K562 (cell line): ENCODE measurements at regions not wholly inside any gene's neighbourhood (a gene's known extent, or its start where the extent isn't known, plus 50 kb on each side); places are given as distances from the start of the nearest gene placed in this dataset.
A peak's percentile ranks its signal among the peaks of the same experiment; 100 is the strongest.

Experiments used
- ATAC-seq: fragments of 200-7000 bp; cut with Tn5 transposase; 3 replicates; pipeline ENCODE4 v1.9.1; 2020; ENCODE audit warnings: moderate library complexity
- BruUV-seq: library from RNA; stranded (reverse); fragments of 400-500 nt; replicated peaks from 2 replicates; lab custom pipeline; 2021; lab: Mats Ljungman, UMichigan
- CTCF ChIA-PET: fragments of 300-600 bp; formaldehyde crosslinking; extraction: SDS; loops from one replicate; lab custom pipeline; 2021; ENCODE audit warnings: low intra/inter-chr PET ratio; lab: Yijun Ruan, JAX
- POLR2A ChIA-PET: fragments of 300-600, 350-650 bp; sonication (Branson Sonifier 250); formaldehyde crosslinking; extraction: SDS; loops from one replicate; lab custom pipeline; 2021; ENCODE audit warnings: antibody characterized with exemption, inconsistent platforms; lab: Yijun Ruan, JAX
- DNase-seq, 4 experiments: peaks; one replicate each; pipeline versions ENCODE4 v3.0.0 to v3.0.0-alpha.2; 2011 to 2018; ENCODE audit warnings: low spot score in 3 of 4, mixed read lengths in 3 of 4; ENCODE audit errors: extremely low read depth in 1 of 4
- FAIRE-seq: peaks from 2 replicates; lab custom pipeline; 2011; peaks lifted over from hg19 to GRCh38; lab: Jason Lieb, UNC
- H2AFZ ChIP-seq: 2 replicates; pipeline ENCODE4 v1.6.0; 2011; ENCODE audit warnings: low read depth, low read length, control low read depth, inconsistent platforms
- H3K27ac ChIP-seq: fragments of 200-600 bp; 3 replicates; pipeline ENCODE4 v1.8.0; 2011; ENCODE audit warnings: low read depth, mild to moderate bottlenecking, control low read depth, inconsistent platforms, low read length, moderate library complexity, mixed read lengths; ENCODE audit errors: extremely low read depth
- H3K27me3 ChIP-seq, 2 experiments: fragments of 300-600 bp in 1 of 2; 2 replicates in 1 of 2; 3 replicates in 1 of 2; pipeline versions ENCODE4 v1.6.0 to v1.8.0; 2011; ENCODE audit warnings: inconsistent platforms in 2 of 2, low read length in 2 of 2, mild to moderate bottlenecking in 1 of 2, mixed read lengths in 1 of 2, moderate library complexity in 1 of 2; ENCODE audit not compliant: control insufficient read depth in 2 of 2, insufficient read depth in 2 of 2
- H3K36me3 ChIP-seq: fragments of 300-600 bp; 3 replicates; pipeline ENCODE4 v1.8.0; 2011; ENCODE audit warnings: mild to moderate bottlenecking, low read length, inconsistent platforms; ENCODE audit not compliant: control insufficient read depth, insufficient read depth
- H3K4me1 ChIP-seq, 2 experiments: fragments of 200-600 bp in 1 of 2; replicated peaks in 1 of 2; 2 replicates in 1 of 2; 3 replicates in 1 of 2; pipeline versions ENCODE4 v1.5.1 to v1.8.0; 2011; ENCODE audit warnings: inconsistent platforms in 2 of 2, low read length in 2 of 2, mild to moderate bottlenecking in 1 of 2, mixed read lengths in 1 of 2, moderate library complexity in 1 of 2; ENCODE audit not compliant: control insufficient read depth in 2 of 2, insufficient read depth in 2 of 2
- H3K4me2 ChIP-seq: 2 replicates; pipeline ENCODE4 v1.6.1; 2011; ENCODE audit warnings: low read length, control low read depth, inconsistent platforms, mixed read lengths; ENCODE audit not compliant: insufficient read depth
- H3K4me3 ChIP-seq: fragments of 200-600 bp; sonication (generic), shearing (Covaris generic); 2 replicates; pipeline ENCODE4 v1.5.1; 2016; ENCODE audit warnings: control low read depth, inconsistent platforms
- H3K79me2 ChIP-seq: fragments of 200-600 bp; 3 replicates; pipeline ENCODE4 v1.8.0; 2011; ENCODE audit warnings: low read length, inconsistent platforms; ENCODE audit not compliant: control insufficient read depth, insufficient read depth
- H3K9ac ChIP-seq, 2 experiments: 2 replicates each; pipeline versions ENCODE4 v1.6.0 to v1.6.1; 2011; ENCODE audit warnings: low read depth in 2 of 2, low read length in 2 of 2, control low read depth in 1 of 2, inconsistent platforms in 1 of 2, mild to moderate bottlenecking in 1 of 2, mixed read lengths in 1 of 2; ENCODE audit not compliant: insufficient read depth in 1 of 2
- H3K9me1 ChIP-seq: one replicate; pipeline ENCODE4 v1.6.0; 2011; ENCODE audit warnings: inconsistent platforms, mild to moderate bottlenecking, low read length, moderate library complexity; ENCODE audit not compliant: control insufficient read depth, insufficient read depth
- H3K9me3 ChIP-seq: replicated peaks from 2 replicates; pipeline ENCODE4 v1.5.1; 2011; ENCODE audit warnings: low read depth, low read length, inconsistent platforms; ENCODE audit not compliant: control insufficient read depth, insufficient read depth
- H4K20me1 ChIP-seq: replicated peaks from 2 replicates; pipeline ENCODE4 v1.6.1; 2011; ENCODE audit warnings: low read length, inconsistent platforms, mixed read lengths; ENCODE audit not compliant: control insufficient read depth, insufficient read depth
- MEF2A ChIP-seq: IDR thresholded peaks from 2 replicates; pipeline ENCODE4 v1.6.1; 2011; ENCODE audit warnings: low read depth, mild to moderate bottlenecking, low read length, moderate library complexity; ENCODE audit not compliant: control insufficient read depth
- MEIS2 ChIP-seq: fragments of 450-650 bp; IDR thresholded peaks from 2 replicates; pipeline ENCODE4 v1.6.1; 2014; ENCODE audit warnings: mild to moderate bottlenecking; ENCODE audit not compliant: partially characterized antibody
- ZNF830 ChIP-seq: fragments of 250-450 bp; sonication (Bioruptor Pico); IDR thresholded peaks from 2 replicates; pipeline ENCODE4 v1.5.0; 2021; ENCODE audit warnings: mild to moderate bottlenecking
- WGBS: fragments of 100-300 bp; shearing (Covaris generic); methylation state at CpG from one replicate; pipeline ENCODE4 v1.1.6; 2016; ENCODE audit warnings: low coverage, mixed read lengths; ENCODE audit not compliant: insufficient coverage; ENCODE audit errors: missing lambda C conversion rate; 5-methylcytosine and 5-hydroxymethylcytosine counted together
- in situ Hi-C: fragments of 300-500 bp; cut with MboI; formaldehyde crosslinking; loops from 4 replicates; pipeline ENCODE4 v1.15.0; 2018; ENCODE audit warnings: inconsistent platforms, mixed read lengths
- intact Hi-C: fragments of 100-400 bp; cut with micrococcal nuclease; formaldehyde crosslinking; loops from 2 replicates; pipeline ENCODE4 v1.14.2; 2022
- TF ChIP-seq, protein P1 (sequence below): fragments of 450-650 bp; IDR thresholded peaks from 2 replicates; pipeline ENCODE4 v1.6.1; 2016
- TF ChIP-seq, protein P2 (sequence below), 2 experiments: fragments of 450-650 bp in 1 of 2; sonication (generic) in 1 of 2; formaldehyde crosslinking; conservative IDR thresholded peaks; 2 replicates each; pipeline versions ENCODE4 v1.4.0 to v1.8.1; 2020 to 2022; ENCODE audit warnings: mild to moderate bottlenecking in 1 of 2, missing genetic modification reagents in 1 of 2

DNA sequence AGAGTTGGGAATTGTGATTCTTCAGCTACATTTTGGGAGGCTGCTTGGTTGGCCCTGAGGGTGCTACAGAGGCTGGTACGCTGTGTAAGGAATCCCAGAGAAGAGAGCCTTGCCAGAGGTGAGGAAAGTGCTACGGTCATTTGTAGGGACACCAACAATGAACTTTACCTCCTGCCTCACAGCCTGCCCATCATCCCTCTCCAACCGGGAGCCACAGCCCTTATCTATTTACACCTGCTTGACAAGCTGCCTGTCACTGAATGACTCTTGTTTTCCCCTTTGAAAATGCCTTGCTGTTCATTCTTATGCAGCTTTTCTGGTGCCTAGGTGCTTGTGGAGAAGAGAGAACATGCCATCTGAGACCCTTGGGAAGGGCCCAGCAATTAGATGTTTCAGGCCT lies 110.8 kb downstream of the PCSK1 start:
- H3K4me1 ChIP-seq = no peaks in the 10 kb centered on the region
- FAIRE-seq (no peak), DNase-seq (peak in 1 of 4 experiments; percentile 19), ATAC-seq (no peak)
- intact Hi-C loops = no loop called here
- 0% methylated on average over 3 of the region's 3 CpGs for WGBS
- H3K4me2 ChIP-seq = no peak overlapping the region
- BruUV-seq = no TSS peak
- H3K9me3 ChIP-seq = no peaks in the 10 kb centered on the region
- no peak overlapping the region for H3K9ac ChIP-seq
- H3K27me3 ChIP-seq = peaks cover 0 to 2% of the 10 kb centered on the region in 2 experiments; a peak in 1 of 5 replicates
- H2AFZ ChIP-seq = no peak overlapping the region
- no peaks in the 10 kb centered on the region for H3K9me1 ChIP-seq
- POLR2A ChIA-PET = no interaction called here
- H3K79me2 ChIP-seq = no peaks in the 10 kb centered on the region
- H3K36me3 ChIP-seq = no peaks in the 10 kb centered on the region
- in situ Hi-C loops = no loop called here
- H4K20me1 ChIP-seq = no peaks in the 10 kb centered on the region
- TF ChIP-seq ZNF830 (CRISPR knock-in tag) (no peak), MEIS2 (peak; percentile 34)
- TF ChIP-seq, protein P1, sequence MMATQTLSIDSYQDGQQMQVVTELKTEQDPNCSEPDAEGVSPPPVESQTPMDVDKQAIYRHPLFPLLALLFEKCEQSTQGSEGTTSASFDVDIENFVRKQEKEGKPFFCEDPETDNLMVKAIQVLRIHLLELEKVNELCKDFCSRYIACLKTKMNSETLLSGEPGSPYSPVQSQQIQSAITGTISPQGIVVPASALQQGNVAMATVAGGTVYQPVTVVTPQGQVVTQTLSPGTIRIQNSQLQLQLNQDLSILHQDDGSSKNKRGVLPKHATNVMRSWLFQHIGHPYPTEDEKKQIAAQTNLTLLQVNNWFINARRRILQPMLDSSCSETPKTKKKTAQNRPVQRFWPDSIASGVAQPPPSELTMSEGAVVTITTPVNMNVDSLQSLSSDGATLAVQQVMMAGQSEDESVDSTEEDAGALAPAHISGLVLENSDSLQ = peak; percentile 77
- TF ChIP-seq, all 486 proteins: peak for 2
- CTCF ChIA-PET = no interaction called here
- Histone ChIP-seq H3K4me3 (no peak overlapping the region), H3K27ac (no peak overlapping the region)

DNA sequence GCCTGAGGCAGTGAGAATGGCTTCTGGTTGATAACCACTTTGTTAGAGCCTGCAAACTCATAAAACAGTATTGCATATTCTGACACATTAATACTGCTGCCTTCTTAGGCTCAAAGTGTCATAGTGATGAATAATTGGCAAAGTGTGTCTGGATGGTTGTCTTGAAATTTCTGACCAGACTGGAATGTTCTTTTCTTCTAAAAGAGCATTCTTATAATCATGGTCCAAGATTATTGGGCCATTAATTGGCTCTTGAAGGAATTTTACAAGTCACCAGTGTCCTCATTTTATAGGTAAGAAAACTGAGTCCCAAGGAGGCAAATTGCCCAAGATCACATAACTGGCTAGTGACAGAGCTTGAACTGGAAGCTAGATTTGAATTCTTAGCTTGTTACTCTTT lies 111.7 kb downstream of the PCSK1 start:
- in situ Hi-C loops = no loop called here
- Histone ChIP-seq H2AFZ (no peak overlapping the region), H3K27me3 (peaks cover 0 to 2% of the 10 kb centered on the region in 2 experiments; a peak in 1 of 5 replicates), H3K36me3 (no peaks in the 10 kb centered on the region), H3K9me1 (no peaks in the 10 kb centered on the region), H4K20me1 (no peaks in the 10 kb centered on the region), H3K9ac (no peak overlapping the region), H3K4me2 (no peak overlapping the region), H3K4me3 (no peak overlapping the region), H3K9me3 (no peaks in the 10 kb centered on the region), H3K4me1 (no peaks in the 10 kb centered on the region), H3K27ac (no peak overlapping the region), H3K79me2 (no peaks in the 10 kb centered on the region)
- ATAC-seq (no peak), DNase-seq (no peak), FAIRE-seq (no peak)
- no peak for TF ChIP-seq MEF2A
- TF ChIP-seq, protein P2, sequence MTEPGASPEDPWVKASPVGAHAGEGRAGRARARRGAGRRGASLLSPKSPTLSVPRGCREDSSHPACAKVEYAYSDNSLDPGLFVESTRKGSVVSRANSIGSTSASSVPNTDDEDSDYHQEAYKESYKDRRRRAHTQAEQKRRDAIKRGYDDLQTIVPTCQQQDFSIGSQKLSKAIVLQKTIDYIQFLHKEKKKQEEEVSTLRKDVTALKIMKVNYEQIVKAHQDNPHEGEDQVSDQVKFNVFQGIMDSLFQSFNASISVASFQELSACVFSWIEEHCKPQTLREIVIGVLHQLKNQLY (CRISPR knock-in tag; conservative IDR thresholded peaks at IDR 0.05) = no peak
- BruUV-seq = no TSS peak
- intact Hi-C loops = no loop called here
- CTCF ChIA-PET = no interaction called here
- POLR2A ChIA-PET = no interaction called here
